ENCODE measurements at regions not wholly inside any gene's neighbourhood (a gene's known extent, or its start where the extent isn't known, plus 50 kb on each side); places are given as distances from the start of the nearest gene placed in this dataset.

GRCh38 chr6:166014966-166015365 is 152.7 kb downstream of the TBXT start:
- TF ChIP-seq POLR2AphosphoS5 (IDR thresholded peaks at IDR 0.05; ENCODE audit: low read depth, low read length) (no peak), SIN3A (IDR thresholded peaks at IDR 0.05; ENCODE audit: borderline replicate concordance, insufficient read depth, low read depth, low read length) (no peak), TCF7L2 (IDR thresholded peaks at IDR 0.05; ENCODE audit: low read depth, low read length) (no peak)

Data from Panc1 (cell line).